ENCODE measurements at regions not wholly inside any gene's neighbourhood (a gene's known extent, or its start where the extent isn't known, plus 50 kb on each side); places are given as distances from the start of the nearest gene placed in this dataset.

- Histone ChIP-seq H3K4me3 (ENCODE audit: low read length) (no peak overlapping the region), H3K9me3 (ENCODE audit: control insufficient read depth, low read length) (peaks cover 8% of the 10 kb centered on the region), H3K27me3 (ENCODE audit: control insufficient read depth, insufficient read depth, low read length, poor library complexity, severe bottlenecking) (no peaks in the 10 kb centered on the region), H3K27ac (ENCODE audit: low read depth, low read length) (no peak overlapping the region), H3K36me3 (ENCODE audit: control insufficient read depth, insufficient read depth, low read length) (no peaks in the 10 kb centered on the region), H3K9ac (ENCODE audit: extremely low read depth, low read length, poor library complexity, severe bottlenecking) (no peak overlapping the region), H3K4me1 (ENCODE audit: control insufficient read depth, insufficient read depth, low read length) (peaks cover 6% of the 10 kb centered on the region)
- Mint-ChIP-seq H3K9me3 (peaks cover 2% of the 10 kb centered on the region), H3K27ac (no peak overlapping the region), H3K4me1 (peaks cover 22% of the 10 kb centered on the region), H3K4me3 (no peak overlapping the region), H3K27me3 (ENCODE audit: insufficient read depth) (no peaks in the 10 kb centered on the region), H3K36me3 (ENCODE audit: low read depth) (no peaks in the 10 kb centered on the region)
- TF ChIP-seq CTCF (conservative IDR thresholded peaks at IDR 0.05) = no peak
- no peak for DNase-seq
- WGBS, 2 experiments (ENCODE audit: insufficient coverage in 1 of 2, insufficient read length in 1 of 2) = 84 to 91% methylated on average over 3 to 8 of the region's 8 CpGs
Measured at GRCh38 chr20:48198929-48199451, 413.7 kb upstream of the SULF2 start.

GRCh38 chr20:48197066-48197465 lies 411.8 kb upstream of the SULF2 start:
- Histone ChIP-seq H3K9me3 (ENCODE audit: control insufficient read depth, low read length) (peaks cover 15% of the 10 kb centered on the region), H3K27me3 (ENCODE audit: control insufficient read depth, insufficient read depth, low read length, poor library complexity, severe bottlenecking) (no peaks in the 10 kb centered on the region), H3K4me3 (ENCODE audit: low read length) (no peak overlapping the region), H3K27ac (ENCODE audit: low read depth, low read length) (no peak overlapping the region), H3K4me1 (ENCODE audit: control insufficient read depth, insufficient read depth, low read length) (peaks cover 6% of the 10 kb centered on the region), H3K9ac (ENCODE audit: extremely low read depth, low read length, poor library complexity, severe bottlenecking) (no peak overlapping the region), H3K36me3 (ENCODE audit: control insufficient read depth, insufficient read depth, low read length) (no peaks in the 10 kb centered on the region)
- no peaks in the 10 kb centered on the region for H3K27me3 Mint-ChIP-seq (ENCODE audit: insufficient read depth)
- H3K4me3 Mint-ChIP-seq = no peak overlapping the region
- WGBS, 2 experiments (ENCODE audit: insufficient coverage in 1 of 2, insufficient read length in 1 of 2) = 89 to 94% methylated on average over 12 to 14 of the region's 14 CpGs
- TF ChIP-seq CTCF (conservative IDR thresholded peaks at IDR 0.05) = no peak
- H3K9me3 Mint-ChIP-seq = peaks cover 2% of the 10 kb centered on the region
- no peaks in the 10 kb centered on the region for H3K36me3 Mint-ChIP-seq (ENCODE audit: low read depth)
- no peak overlapping the region for H3K27ac Mint-ChIP-seq
- peaks cover 22% of the 10 kb centered on the region for H3K4me1 Mint-ChIP-seq
- DNase-seq = no peak

- peak; percentile 73 for DNase-seq
- TF ChIP-seq CTCF (conservative IDR thresholded peaks at IDR 0.05) = no peak
- Histone ChIP-seq H3K36me3 (ENCODE audit: control insufficient read depth, insufficient read depth, low read length) (no peaks in the 10 kb centered on the region), H3K4me3 (ENCODE audit: low read length) (no peak overlapping the region), H3K9ac (ENCODE audit: extremely low read depth, low read length, poor library complexity, severe bottlenecking) (no peak overlapping the region), H3K4me1 (ENCODE audit: control insufficient read depth, insufficient read depth, low read length) (peaks cover 6% of the 10 kb centered on the region), H3K27me3 (ENCODE audit: control insufficient read depth, insufficient read depth, low read length, poor library complexity, severe bottlenecking) (no peaks in the 10 kb centered on the region), H3K9me3 (ENCODE audit: control insufficient read depth, low read length) (peaks cover 15% of the 10 kb centered on the region), H3K27ac (ENCODE audit: low read depth, low read length) (no peak overlapping the region)
- Mint-ChIP-seq H3K4me1 (peaks cover 26% of the 10 kb centered on the region), H3K4me3 (no peak overlapping the region), H3K36me3 (ENCODE audit: low read depth) (no peaks in the 10 kb centered on the region), H3K27ac (peak overlapping the region; percentile 6), H3K27me3 (ENCODE audit: insufficient read depth) (no peaks in the 10 kb centered on the region), H3K9me3 (peaks cover 2% of the 10 kb centered on the region)
- WGBS, 2 experiments (ENCODE audit: insufficient coverage in 1 of 2, insufficient read length in 1 of 2) = 79 to 86% methylated on average over 9 to 10 of the region's 10 CpGs
Measured at GRCh38 chr20:48196486-48196885, 411.2 kb upstream of the SULF2 start.
